ENCODE measurements at regions not wholly inside any gene's neighbourhood (a gene's known extent, or its start where the extent isn't known, plus 50 kb on each side); places are given as distances from the start of the nearest gene placed in this dataset.
"Not testable (repeated sequence)": the region's sequence is repeated elsewhere in the genome, so short reads cannot be mapped to it uniquely, and the experiment has no call there.

DNA sequence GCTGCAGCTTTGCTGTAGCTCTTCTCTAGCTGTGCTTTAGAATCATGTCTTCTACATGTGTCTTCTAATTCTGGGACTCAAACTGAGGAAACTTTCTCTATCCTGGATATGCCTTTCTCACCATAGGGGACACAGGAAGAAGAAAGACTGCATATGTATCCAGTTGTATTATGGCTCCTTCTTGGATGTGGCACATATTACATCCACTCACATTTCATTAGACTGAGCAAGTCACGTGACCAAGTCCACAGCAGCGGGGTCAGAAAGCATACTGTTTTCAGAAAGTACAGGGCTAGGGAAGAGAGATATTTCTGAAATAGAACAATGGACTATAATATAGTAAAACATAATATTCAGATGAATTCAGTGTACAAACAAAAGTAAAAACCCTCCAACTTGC lies 187.6 kb upstream of the RIMS1 start:
- intact Hi-C loops (cut with micrococcal nuclease) = no loop called here

DNA sequence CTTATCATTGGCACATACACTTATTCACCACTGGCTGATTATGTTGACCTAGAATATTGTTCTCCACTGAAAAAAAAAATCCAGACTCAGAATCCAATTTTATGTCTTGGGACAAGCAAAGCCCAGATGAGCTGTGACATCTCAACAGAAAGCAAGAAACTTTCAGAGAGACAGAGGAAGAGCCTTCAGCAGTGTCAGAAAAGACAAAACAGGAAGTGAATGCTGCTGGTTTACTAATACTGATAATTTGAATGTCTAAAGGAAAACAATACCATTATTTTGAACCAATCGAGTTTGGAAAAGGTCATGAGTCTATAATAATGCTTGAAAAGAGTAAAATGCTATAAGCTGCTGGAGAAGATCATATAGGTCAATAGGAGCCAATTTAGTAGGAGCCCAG lies 179.8 kb upstream of the RIMS1 start:
- intact Hi-C loops (cut with micrococcal nuclease) = no loop called here

DNA sequence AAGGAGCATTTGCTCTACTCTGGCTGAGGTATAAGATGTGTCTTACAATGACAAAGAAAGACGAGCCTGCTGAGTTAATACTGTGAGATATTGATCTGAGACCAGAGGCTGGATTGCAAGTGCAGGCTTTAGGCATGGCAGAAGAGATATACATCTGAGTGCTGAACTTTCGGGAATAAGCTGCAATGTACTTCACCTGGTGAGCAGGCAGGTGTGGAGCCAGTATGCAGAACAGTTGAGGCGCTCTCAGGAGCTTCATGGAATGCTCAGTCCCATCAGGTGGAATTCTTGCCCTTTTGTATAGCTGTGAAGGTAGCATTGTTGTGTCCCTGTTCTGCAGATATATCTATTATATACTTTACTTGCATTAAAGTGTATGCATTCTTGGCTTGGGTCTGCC lies 179.3 kb upstream of the RIMS1 start:
- intact Hi-C loops (cut with micrococcal nuclease) = no loop called here

GRCh38 chr6:71720705-71721104 lies 165.6 kb upstream of the RIMS1 start:
- intact Hi-C loops (cut with micrococcal nuclease) = no loop called here

GRCh38 chr6:71721642-71722041 lies 164.7 kb upstream of the RIMS1 start:
- intact Hi-C loops (cut with micrococcal nuclease) = no loop called here

GRCh38 chr6:71722736-71723135 lies 163.6 kb upstream of the RIMS1 start:
- intact Hi-C loops (cut with micrococcal nuclease) = no loop called here

DNA sequence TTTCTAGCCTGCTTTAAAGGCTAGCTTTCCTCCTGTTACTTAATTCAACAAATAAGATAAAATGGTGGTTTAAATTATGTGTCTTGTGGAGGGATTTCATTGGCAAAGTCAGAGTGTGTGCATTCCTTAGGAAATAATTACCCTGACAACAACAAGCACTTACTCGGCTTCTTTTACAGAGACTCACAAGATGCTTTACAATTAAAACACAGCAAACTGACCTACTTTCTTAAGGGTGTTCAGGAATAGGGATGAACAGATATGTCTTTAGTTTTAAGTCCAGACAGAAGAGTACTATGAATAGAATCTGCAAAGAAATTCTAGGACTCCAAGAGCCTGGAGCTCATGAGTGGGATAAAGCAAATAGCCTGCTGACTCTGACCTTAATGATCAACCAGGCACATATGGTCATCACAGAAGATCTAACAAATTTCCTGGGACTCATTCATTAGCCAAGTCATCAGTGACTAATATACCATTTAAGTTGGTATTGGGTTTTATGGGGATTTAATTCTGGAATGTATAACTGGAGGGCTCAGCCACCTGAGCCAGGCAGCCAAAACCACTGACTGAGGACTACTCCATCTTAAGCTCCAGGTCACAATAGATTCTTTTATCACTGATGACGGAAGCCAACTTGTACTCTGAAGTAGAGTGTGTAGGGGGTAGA lies 161.8 kb upstream of the RIMS1 start:
- intact Hi-C loops (cut with micrococcal nuclease) = no loop called here

- intact Hi-C loops (cut with micrococcal nuclease) = no loop called here
These were observed 161.3 kb upstream of the RIMS1 start for GRCh38 chr6:71725126-71725470.

GRCh38 chr6:71726121-71726520 lies 160.2 kb upstream of the RIMS1 start:
- intact Hi-C loops (cut with micrococcal nuclease) = no loop called here

GRCh38 chr6:71727632-71728294 lies 158.6 kb upstream of the RIMS1 start:
- intact Hi-C loops (cut with micrococcal nuclease) = no loop called here

DNA sequence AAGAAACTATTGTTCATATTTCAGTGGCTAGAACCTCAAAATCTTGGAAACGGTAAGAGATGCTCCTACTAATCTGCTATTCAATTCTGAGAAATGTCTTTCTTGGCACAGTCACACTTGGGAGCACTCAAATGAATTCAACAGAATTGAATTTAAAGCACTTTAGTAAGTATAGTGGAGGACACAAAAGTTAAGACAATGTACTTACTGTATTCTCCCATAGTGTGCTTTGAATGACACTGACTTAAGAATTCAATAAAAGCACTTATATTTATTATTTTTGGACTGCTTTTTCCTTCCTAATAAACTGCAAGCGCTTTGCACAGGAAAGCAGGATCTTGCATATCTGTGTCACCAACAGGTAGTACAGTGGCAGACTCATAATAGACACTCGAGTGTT lies 156.1 kb upstream of the RIMS1 start:
- intact Hi-C loops (cut with micrococcal nuclease) = no loop called here

- intact Hi-C loops (cut with micrococcal nuclease) = no loop called here
These were observed 152.1 kb upstream of the RIMS1 start for GRCh38 chr6:71733970-71734899.

DNA sequence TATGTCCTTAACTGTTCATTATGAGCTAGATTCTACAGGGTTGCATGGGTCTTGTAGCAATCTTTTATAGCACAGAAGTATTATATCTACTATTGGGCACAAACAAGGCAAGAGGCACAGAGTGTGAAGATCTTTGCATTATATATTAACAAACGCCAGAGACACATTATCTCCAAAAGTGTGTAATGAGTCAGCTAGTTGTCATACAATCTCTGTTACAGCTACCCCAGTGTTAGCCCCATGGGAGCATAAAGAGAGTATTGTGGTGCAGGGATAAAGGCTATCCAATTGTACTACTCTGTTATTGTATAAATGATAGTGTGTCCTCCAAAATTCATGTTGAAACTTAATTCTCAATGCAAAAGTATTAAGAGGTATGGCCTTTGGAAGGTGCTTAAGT lies 148.4 kb upstream of the RIMS1 start:
- intact Hi-C loops (cut with micrococcal nuclease) = no loop called here

- intact Hi-C loops (cut with micrococcal nuclease) = no loop called here
These were observed 140.8 kb upstream of the RIMS1 start for GRCh38 chr6:71745525-71745924.

DNA sequence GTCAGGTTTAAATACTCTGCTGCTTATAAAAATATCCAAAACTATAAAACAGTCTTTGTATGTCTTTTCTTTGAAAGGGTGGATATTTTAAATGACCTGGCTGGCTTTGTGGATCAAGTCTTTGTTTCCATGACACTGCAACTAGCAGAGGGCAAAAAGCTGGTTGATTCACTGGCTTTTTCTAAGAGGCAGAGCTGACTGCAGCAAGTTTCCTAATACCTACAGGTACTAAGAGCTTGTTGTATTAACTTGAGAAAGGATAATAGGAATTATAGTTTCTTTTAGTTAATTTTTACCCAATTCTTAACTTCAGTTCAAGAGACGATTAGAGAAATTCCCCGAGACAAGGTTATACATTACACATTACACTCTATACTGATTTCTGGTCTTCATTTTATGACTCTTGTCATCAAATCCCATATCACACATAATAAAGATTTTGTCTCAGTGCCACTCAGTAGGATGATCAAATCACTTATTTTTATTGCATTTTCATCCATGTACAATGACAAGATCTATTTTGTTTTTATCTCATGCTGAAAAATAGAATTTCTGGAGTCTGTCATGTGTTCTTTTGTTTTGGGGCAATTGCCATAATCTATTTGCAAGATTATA lies 120.1 kb upstream of the RIMS1 start:
- intact Hi-C loops (cut with micrococcal nuclease) = no loop called here

DNA sequence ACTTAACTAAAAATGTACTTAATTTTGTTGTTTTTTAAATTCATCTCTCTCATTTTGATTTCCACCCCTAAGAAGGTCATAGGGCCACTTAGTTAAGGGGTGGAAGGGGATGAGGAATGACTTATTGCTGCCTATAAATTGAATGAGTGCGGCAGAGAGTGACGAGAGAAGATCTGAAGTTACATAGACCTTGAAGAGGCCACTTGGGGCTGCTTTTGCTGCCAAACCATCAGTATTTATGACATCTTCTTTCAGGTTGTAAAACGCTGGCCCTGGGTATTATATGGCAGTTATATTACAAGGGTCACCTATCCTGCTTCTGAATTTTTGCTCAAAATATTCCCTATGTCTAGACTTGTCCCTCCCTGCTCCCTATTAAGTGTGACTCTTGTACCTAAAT lies 119.6 kb upstream of the RIMS1 start:
- intact Hi-C loops (cut with micrococcal nuclease) = no loop called here

DNA sequence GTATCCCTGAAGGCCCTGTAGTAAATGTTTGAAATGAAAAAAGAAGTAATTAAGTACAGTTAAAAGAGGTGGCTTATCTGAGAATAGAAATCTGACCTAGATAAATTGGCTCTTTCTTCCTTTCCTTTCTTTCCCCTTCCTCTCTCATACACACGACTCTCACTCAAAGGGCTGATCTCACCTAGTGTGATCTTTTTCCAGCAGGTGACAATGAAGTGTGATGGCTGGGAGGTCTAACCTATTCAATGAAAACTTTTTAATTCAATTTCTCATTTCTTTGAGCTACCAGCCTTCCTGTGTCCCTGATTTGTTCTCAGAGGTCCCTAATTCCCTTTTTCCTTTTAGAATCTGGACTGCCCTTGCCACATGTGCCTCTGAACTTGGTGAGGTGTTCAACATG lies 118.0 kb upstream of the RIMS1 start:
- intact Hi-C loops (cut with micrococcal nuclease) = no loop called here

GRCh38 chr6:71808865-71809264 lies 77.5 kb upstream of the RIMS1 start:
- intact Hi-C loops (cut with micrococcal nuclease) = no loop called here

DNA sequence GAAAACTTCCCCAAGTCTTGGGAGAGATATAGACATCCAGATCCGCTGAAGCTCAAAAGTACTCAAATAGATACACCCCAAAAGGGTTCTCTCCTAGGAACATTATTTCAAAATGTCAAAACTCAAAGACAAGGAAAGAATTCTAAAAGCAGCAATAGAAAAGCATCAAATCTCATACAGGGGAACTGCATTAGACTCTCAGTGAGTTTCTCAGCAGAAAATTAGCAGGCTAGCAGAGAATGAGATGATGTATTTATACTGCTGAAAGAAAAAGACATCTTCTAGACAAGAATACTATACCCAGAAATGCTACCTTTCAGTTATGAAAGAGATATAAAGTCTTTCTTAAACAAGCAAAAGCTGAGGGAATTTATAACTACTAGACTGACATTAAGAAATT lies 75.5 kb upstream of the RIMS1 start:
- intact Hi-C loops (cut with micrococcal nuclease) = no loop called here

DNA sequence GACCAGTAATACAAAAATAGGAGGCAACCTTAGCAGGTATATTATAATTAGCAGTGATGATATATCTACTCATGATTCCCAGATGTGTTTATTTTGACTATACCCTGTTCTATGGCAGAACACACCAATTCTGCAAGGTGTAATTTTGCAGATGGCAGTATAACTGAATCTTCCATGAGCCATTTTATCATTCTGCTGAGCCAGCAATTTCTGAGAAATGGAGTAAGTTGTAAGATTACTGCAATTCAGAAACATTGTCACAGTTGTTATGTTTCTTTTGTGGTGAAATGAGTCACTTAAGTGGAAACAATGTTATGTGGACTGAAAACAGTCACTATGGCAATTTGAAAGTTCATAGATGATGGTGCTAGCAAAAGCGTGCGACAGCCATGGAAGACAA lies 63.7 kb upstream of the RIMS1 start:
- intact Hi-C loops (cut with micrococcal nuclease) = no loop called here

DNA sequence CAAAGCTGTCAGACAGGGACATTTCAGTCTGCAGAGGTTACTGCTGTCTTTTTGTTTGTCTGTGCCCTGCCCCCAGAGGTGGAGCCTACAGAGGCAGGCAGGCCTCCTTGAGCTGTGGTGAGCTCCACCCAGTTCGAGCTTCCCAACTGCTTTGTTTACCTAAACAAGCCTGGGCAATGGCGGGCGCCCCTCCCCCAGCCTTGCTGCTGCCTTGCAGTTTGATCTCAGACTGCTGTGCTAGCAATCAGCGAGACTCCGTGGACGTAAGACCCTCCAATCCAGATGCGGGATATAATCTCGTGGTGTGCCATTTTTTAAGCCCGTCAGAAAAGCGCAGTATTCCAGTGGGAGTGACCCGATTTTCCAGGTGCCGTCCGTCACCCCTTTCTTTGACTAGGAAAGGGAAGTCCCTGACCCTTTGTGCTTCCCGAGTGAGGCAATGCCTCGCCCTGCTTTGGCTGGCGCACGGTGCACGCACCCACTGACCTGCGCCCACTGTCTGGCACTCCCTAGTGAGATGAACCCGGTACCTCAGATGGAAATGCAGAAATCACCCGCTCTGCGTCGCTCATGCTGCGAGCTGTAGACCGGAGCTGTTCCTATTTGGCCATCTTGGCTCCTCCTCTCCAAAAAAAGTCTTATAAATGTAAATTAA lies 54.1 kb upstream of the RIMS1 start:
- intact Hi-C loops (cut with micrococcal nuclease) = not testable (repeated sequence)
